Stomach (tissue), 4 donors: ENCODE measurements at regions not wholly inside any gene's neighbourhood (a gene's known extent, or its start where the extent isn't known, plus 50 kb on each side); places are given as distances from the start of the nearest gene placed in this dataset.

Experiments used
- CTCF ChIP-seq, 7 experiments: fragments of 450-650 bp in 4 of 7; fragments of 200-600 bp in 3 of 7; sonication (generic) in 3 of 7; IDR thresholded peaks; one replicate each; pipeline ENCODE4 v1.5.1; 2016 to 2019; ENCODE audit warnings: antibody characterized with exemption in 7 of 7, control low read depth in 2 of 7, mild to moderate bottlenecking in 1 of 7
- EP300 ChIP-seq: sonication (generic); formaldehyde crosslinking; IDR thresholded peaks from one replicate; pipeline ENCODE4 v1.6.1; 2017; ENCODE audit warnings: antibody characterized with exemption

GRCh38 chr2:43126817-43127207 lies 99.6 kb downstream of the ZFP36L2 start:
- TF ChIP-seq EP300 (no peak), CTCF (IDR thresholded peaks at IDR 0.05) (no peak)
